C4-2B (cell line): ENCODE measurements at regions not wholly inside any gene's neighbourhood (a gene's known extent, or its start where the extent isn't known, plus 50 kb on each side); places are given as distances from the start of the nearest gene placed in this dataset.

Source experiments
- H3K27ac ChIP-seq: fragments of 450-650 bp; 2 replicates; pipeline ENCODE4 v1.5.1; 2017
- CTCF ChIP-seq: fragments of 450-650 bp; conservative IDR thresholded peaks from 2 replicates; pipeline ENCODE4 v1.5.1; 2017; ENCODE audit warnings: mild to moderate bottlenecking
- ZFX ChIP-seq: fragments of 450-650 bp; IDR thresholded peaks from 2 replicates; pipeline ENCODE4 v1.6.1; 2017

- no peak overlapping the region for H3K27ac ChIP-seq
- TF ChIP-seq ZFX, result no peak
- no peak for TF ChIP-seq CTCF
These were observed 336.3 kb downstream of the UQCRFS1 start for GRCh38 chr19:28876609-28877123.

- no peak overlapping the region for H3K27ac ChIP-seq
- TF ChIP-seq ZFX (no peak), CTCF (no peak)
These were observed 338.2 kb downstream of the UQCRFS1 start for GRCh38 chr19:28874742-28875141.

GRCh38 chr19:28873301-28873700, 339.6 kb downstream of the UQCRFS1 start:
- no peak overlapping the region for H3K27ac ChIP-seq
- TF ChIP-seq CTCF (no peak), ZFX (no peak)

GRCh38 chr19:28871099-28871725, 341.7 kb downstream of the UQCRFS1 start:
- no peak overlapping the region for H3K27ac ChIP-seq
- TF ChIP-seq CTCF (no peak), ZFX (no peak)

GRCh38 chr19:28869459-28869858, 343.5 kb downstream of the UQCRFS1 start:
- H3K27ac ChIP-seq, result no peak overlapping the region

GRCh38 chr19:28868836-28869235, 344.1 kb downstream of the UQCRFS1 start:
- no peak overlapping the region for H3K27ac ChIP-seq
- TF ChIP-seq CTCF (no peak), ZFX (no peak)

More at GRCh38 chr19:28869459-28869858, 343.5 kb downstream of the UQCRFS1 start:
- TF ChIP-seq ZFX, result no peak
- TF ChIP-seq CTCF, result no peak

GRCh38 chr19:28867978-28868377, 345.0 kb downstream of the UQCRFS1 start:
- no peak overlapping the region for H3K27ac ChIP-seq
- TF ChIP-seq CTCF (no peak), ZFX (no peak)
